Right atrium auricular region (tissue), 2 donors: ENCODE measurements at regions not wholly inside any gene's neighbourhood (a gene's known extent, or its start where the extent isn't known, plus 50 kb on each side); places are given as distances from the start of the nearest gene placed in this dataset.

Source experiments
- DNase-seq: peaks from one replicate; pipeline ENCODE4 v3.0.0-alpha.2; 2019; ENCODE audit warnings: low spot score
- H3K27ac ChIP-seq, 2 donors: fragments of 200-600 bp; sonication (generic); 1 replicate in 1 of 2; 2 replicates in 1 of 2; pipeline ENCODE4 v1.5.1; 2016 to 2019
- H3K27me3 ChIP-seq, 2 donors: fragments of 200-600 bp; sonication (generic); one replicate each; pipeline versions ENCODE4 v1.5.1 to v1.6.0; 2017 to 2019
- H3K36me3 ChIP-seq: fragments of 200-600 bp; sonication (generic); one replicate; pipeline ENCODE4 v1.5.1; 2016
- H3K4me1 ChIP-seq, 2 donors: fragments of 200-600 bp; sonication (generic); one replicate each; pipeline versions ENCODE4 v1.5.1 to v1.6.0; 2017 to 2019
- H3K4me3 ChIP-seq, 2 donors: fragments of 200-600 bp; sonication (generic); 1 replicate in 1 of 2; 2 replicates in 1 of 2; pipeline ENCODE4 v1.5.1; 2017 to 2019; ENCODE audit warnings: mild to moderate bottlenecking in 1 of 2, moderate library complexity in 1 of 2
- H3K9me3 ChIP-seq, 2 donors: fragments of 200-600 bp; sonication (generic); one replicate each; pipeline ENCODE4 v1.5.1; 2019
- TF ChIP-seq, protein P1 (sequence below), 2 donors: fragments of 200-600 bp; sonication (generic); IDR thresholded peaks; one replicate each; pipeline ENCODE4 v1.5.1; 2019; ENCODE audit warnings: antibody characterized with exemption in 2 of 2

DNA sequence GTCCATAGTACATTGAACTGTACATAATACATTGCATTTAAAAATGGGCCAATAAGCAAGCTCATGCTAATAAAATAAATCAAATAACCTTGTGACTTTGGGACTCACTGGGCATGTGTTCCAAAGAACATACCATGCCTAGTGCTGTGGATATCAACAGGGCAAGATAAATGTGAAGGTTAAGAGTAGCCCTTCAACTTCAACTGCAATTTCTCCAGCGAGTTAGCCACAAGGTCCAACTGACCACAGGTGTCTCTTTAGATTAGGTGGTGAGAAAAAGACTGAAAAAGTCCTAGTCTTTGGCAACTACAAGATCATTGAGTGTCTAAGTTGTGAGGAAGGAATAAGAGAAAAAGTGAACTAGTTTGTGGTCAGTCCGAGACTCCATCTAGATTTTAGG lies 78.3 kb upstream of the ATP11B start:
- Histone ChIP-seq H3K36me3 (no peaks in the 10 kb centered on the region), H3K27me3 (no peaks in the 10 kb centered on the region), H3K9me3 (no peaks in the 10 kb centered on the region), H3K4me3 (no peak overlapping the region), H3K27ac (no peak overlapping the region), H3K4me1 (peaks cover 0 to 6% of the 10 kb centered on the region in 2 donors)
- TF ChIP-seq, protein P1, sequence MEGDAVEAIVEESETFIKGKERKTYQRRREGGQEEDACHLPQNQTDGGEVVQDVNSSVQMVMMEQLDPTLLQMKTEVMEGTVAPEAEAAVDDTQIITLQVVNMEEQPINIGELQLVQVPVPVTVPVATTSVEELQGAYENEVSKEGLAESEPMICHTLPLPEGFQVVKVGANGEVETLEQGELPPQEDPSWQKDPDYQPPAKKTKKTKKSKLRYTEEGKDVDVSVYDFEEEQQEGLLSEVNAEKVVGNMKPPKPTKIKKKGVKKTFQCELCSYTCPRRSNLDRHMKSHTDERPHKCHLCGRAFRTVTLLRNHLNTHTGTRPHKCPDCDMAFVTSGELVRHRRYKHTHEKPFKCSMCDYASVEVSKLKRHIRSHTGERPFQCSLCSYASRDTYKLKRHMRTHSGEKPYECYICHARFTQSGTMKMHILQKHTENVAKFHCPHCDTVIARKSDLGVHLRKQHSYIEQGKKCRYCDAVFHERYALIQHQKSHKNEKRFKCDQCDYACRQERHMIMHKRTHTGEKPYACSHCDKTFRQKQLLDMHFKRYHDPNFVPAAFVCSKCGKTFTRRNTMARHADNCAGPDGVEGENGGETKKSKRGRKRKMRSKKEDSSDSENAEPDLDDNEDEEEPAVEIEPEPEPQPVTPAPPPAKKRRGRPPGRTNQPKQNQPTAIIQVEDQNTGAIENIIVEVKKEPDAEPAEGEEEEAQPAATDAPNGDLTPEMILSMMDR (IDR thresholded peaks at IDR 0.05), result no peak
- DNase-seq, result no peak

DNA sequence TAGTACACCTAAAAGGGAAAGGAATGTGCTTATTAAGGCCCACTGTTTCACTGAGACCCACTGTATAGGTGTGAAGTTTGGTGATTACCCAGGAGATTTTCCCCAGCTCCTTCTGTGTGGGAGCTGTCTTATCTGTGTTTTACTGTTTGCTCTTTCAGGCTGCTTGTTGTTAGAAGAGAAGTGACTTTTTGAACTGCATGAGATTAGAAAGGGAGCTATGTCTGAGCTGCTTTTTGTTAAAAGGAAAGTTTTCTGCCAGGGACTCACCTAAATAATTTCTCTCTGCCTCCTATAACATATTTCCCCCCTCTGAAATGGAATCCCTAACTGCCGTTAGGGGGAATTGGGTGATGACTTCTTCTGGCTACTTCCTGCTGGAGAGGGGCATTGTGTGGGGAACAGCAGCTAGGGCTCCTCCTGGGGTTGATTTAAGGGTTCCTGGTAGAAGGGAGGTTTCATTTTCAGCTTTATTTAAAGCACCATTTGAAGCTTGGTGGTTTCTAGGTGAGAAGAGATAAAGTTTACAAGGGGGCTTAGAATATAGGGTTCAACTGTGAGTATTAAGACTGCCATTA lies 77.1 kb upstream of the ATP11B start:
- Histone ChIP-seq H3K9me3 (no peaks in the 10 kb centered on the region), H3K4me1 (peaks cover 0 to 6% of the 10 kb centered on the region in 2 donors), H3K36me3 (no peaks in the 10 kb centered on the region), H3K4me3 (no peak overlapping the region), H3K27ac (no peak overlapping the region), H3K27me3 (no peaks in the 10 kb centered on the region)
- no peak for DNase-seq
- TF ChIP-seq, protein P1 (IDR thresholded peaks at IDR 0.05), result no peak

DNA sequence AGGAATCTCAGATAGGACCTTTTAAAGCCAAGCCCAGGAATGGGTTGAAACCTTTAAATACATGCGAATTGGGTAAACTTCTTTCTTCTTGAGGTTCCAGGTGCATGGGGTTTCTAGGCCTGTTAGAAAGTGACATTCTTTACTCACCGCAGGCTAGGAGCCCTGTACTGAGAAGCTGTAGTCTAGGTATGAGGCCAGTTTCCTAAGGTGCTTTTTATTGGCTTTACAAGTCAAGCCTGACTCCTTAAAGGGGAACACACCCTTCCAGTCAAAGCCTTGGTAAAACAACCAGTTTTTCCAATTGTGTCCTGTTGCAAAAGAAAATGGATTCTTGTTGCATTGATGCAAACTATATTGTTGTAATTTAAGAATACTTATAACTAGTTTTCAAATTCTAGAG lies 76.1 kb upstream of the ATP11B start:
- no peak for DNase-seq
- Histone ChIP-seq H3K27me3 (no peaks in the 10 kb centered on the region), H3K9me3 (no peaks in the 10 kb centered on the region), H3K4me3 (no peak overlapping the region), H3K36me3 (no peaks in the 10 kb centered on the region), H3K27ac (no peak overlapping the region), H3K4me1 (peaks cover 0 to 6% of the 10 kb centered on the region in 2 donors)
- TF ChIP-seq, protein P1 (IDR thresholded peaks at IDR 0.05), result no peak

DNA sequence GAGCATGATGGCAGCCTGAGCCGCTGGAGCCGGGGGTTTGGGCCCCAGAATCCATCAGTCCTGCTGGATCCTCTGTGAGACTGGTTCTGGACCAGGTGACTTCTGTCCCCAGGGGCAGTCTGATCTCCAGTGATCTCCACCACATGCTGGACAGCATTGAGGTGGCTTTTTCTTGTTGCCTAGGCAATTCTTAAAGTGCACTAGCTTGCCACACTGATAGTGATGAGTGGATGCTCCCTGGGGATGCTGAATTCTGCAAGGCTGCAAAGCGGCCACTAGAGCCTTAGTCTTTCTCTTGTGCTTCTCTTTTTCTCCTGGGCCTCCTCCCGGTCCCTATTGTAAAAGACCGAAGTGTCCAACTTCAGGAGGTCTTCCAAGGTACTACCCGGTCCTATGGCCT lies 70.4 kb upstream of the ATP11B start:
- Histone ChIP-seq H3K27ac (no peak overlapping the region), H3K4me1 (no peaks in the 10 kb centered on the region), H3K27me3 (no peaks in the 10 kb centered on the region), H3K36me3 (no peaks in the 10 kb centered on the region), H3K4me3 (no peak overlapping the region), H3K9me3 (no peaks in the 10 kb centered on the region)
- TF ChIP-seq, protein P1 (IDR thresholded peaks at IDR 0.05), result no peak
- no peak for DNase-seq

DNA sequence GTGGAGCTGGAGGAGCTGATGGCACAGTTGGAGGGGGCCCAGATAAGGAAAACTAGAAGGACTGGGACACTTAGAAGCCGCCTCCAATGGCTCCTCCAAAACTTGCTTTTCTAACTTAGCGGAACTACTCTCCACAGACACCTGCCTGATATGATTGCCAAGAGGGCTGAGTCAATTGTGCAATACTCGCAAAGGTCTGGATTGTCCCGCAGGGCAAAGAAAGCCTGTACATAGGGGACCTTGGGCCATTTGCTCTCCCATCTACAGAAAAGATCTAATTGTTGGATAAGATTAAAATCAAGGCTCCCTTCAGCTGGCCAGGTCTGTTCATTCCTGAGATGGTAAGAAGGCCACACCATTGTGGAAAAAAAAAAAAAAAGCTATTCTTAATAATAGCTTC lies 69.7 kb upstream of the ATP11B start:
- Histone ChIP-seq H3K4me3 (no peak overlapping the region), H3K36me3 (no peaks in the 10 kb centered on the region), H3K4me1 (no peaks in the 10 kb centered on the region), H3K27ac (no peak overlapping the region), H3K27me3 (no peaks in the 10 kb centered on the region), H3K9me3 (no peaks in the 10 kb centered on the region)
- TF ChIP-seq, protein P1 (IDR thresholded peaks at IDR 0.05), result no peak
- no peak for DNase-seq
